GM23338 (cell line): ENCODE measurements at regions not wholly inside any gene's neighbourhood (a gene's known extent, or its start where the extent isn't known, plus 50 kb on each side); places are given as distances from the start of the nearest gene placed in this dataset.

ENCODE experiments used
- ATAC-seq: fragments of 200-7000 bp; cut with Tn5 transposase; 3 replicates; pipeline ENCODE4 v1.9.1; 2020
- DNase-seq: peaks from one replicate; pipeline ENCODE4 v3.0.0-alpha.2; 2015; ENCODE audit warnings: low spot score
- H2AFZ ChIP-seq: fragments of 200-600 bp; sonication (generic); 2 replicates; pipeline ENCODE4 v1.8.0; 2016; ENCODE audit warnings: antibody characterized with exemption, mild to moderate bottlenecking, moderate library complexity
- H3F3A ChIP-seq: fragments of 200-600 bp; sonication (generic); replicated peaks from 2 replicates; pipeline ENCODE4 v1.8.0; 2017; ENCODE audit warnings: antibody characterized with exemption, mixed run types, low read depth
- H3K27ac ChIP-seq: fragments of 200-600 bp; sonication (generic); 2 replicates; pipeline ENCODE4 v1.6.1; 2016; ENCODE audit warnings: low read depth
- H3K27me3 ChIP-seq: fragments of 200-600 bp; sonication (generic); 2 replicates; pipeline ENCODE4 v1.8.0; 2016; ENCODE audit warnings: mild to moderate bottlenecking, mixed run types, moderate library complexity; ENCODE audit not compliant: insufficient read depth
- H3K36me3 ChIP-seq: fragments of 200-600 bp; sonication (generic); 2 replicates; pipeline ENCODE4 v1.8.0; 2016; ENCODE audit warnings: mild to moderate bottlenecking; ENCODE audit not compliant: insufficient read depth
- H3K4me1 ChIP-seq: fragments of 200-600 bp; sonication (generic); 2 replicates; pipeline ENCODE4 v1.8.0; 2016; ENCODE audit warnings: mild to moderate bottlenecking, moderate library complexity; ENCODE audit not compliant: insufficient read depth
- H3K4me2 ChIP-seq: fragments of 200-600 bp; sonication (generic); 2 replicates; pipeline ENCODE4 v1.7.1; 2017; ENCODE audit warnings: mixed run types
- H3K4me3 ChIP-seq: fragments of 200-600 bp; sonication (generic); 2 replicates; pipeline ENCODE4 v1.6.1; 2016; ENCODE audit warnings: mixed run types
- H3K79me2 ChIP-seq: fragments of 200-600 bp; sonication (generic); replicated peaks from 2 replicates; pipeline ENCODE4 v1.8.0; 2017; ENCODE audit warnings: mild to moderate bottlenecking; ENCODE audit not compliant: insufficient read depth
- H3K9me2 ChIP-seq: fragments of 200-600 bp; sonication (generic); 2 replicates; pipeline ENCODE4 v1.8.0; 2017; ENCODE audit not compliant: insufficient read depth
- H4K20me1 ChIP-seq: fragments of 200-600 bp; sonication (generic); replicated peaks from 2 replicates; pipeline ENCODE4 v1.8.0; 2017; ENCODE audit warnings: mild to moderate bottlenecking; ENCODE audit not compliant: insufficient read depth
- H3K27ac Mint-ChIP-seq: 2 replicates; pipeline ENCODE4 v1.8.0; 2020; ENCODE audit warnings: inconsistent platforms, mild to moderate bottlenecking, moderate library complexity, mixed read lengths
- H3K27me3 Mint-ChIP-seq: 3 replicates; pipeline ENCODE4 v1.8.0; 2022; ENCODE audit warnings: low read depth, mild to moderate bottlenecking, moderate library complexity, mixed read lengths, inconsistent platforms; ENCODE audit not compliant: insufficient read depth, poor library complexity
- H3K36me3 Mint-ChIP-seq: 3 replicates; pipeline ENCODE4 v1.8.0; 2021; ENCODE audit warnings: low read depth, mild to moderate bottlenecking, inconsistent platforms, moderate library complexity, mixed read lengths
- H3K4me1 Mint-ChIP-seq: 3 replicates; pipeline ENCODE4 v1.8.0; 2020; ENCODE audit warnings: mild to moderate bottlenecking, inconsistent platforms, mixed read lengths
- H3K4me3 Mint-ChIP-seq: 3 replicates; pipeline ENCODE4 v1.8.0; 2021; ENCODE audit warnings: moderate library complexity, mild to moderate bottlenecking, inconsistent platforms, mixed read lengths
- H3K9me3 Mint-ChIP-seq: 3 replicates; pipeline ENCODE4 v1.8.0; 2020; ENCODE audit warnings: moderate library complexity, mild to moderate bottlenecking, inconsistent platforms, mixed read lengths
- CREB1 ChIP-seq: fragments of 250-450 bp; sonication (Bioruptor Pico); IDR thresholded peaks from 2 replicates; pipeline ENCODE4 v1.5.0; 2020; ENCODE audit warnings: low read depth, mild to moderate bottlenecking, moderate library complexity
- EZH2 ChIP-seq: fragments of 200-600 bp; sonication (generic); IDR thresholded peaks from one replicate; pipeline ENCODE4 v1.8.0; 2017; ENCODE audit warnings: antibody characterized with exemption, mild to moderate bottlenecking, low read depth; ENCODE audit not compliant: unreplicated experiment
- JUNB ChIP-seq: IDR thresholded peaks from one replicate; pipeline ENCODE4 v1.6.1; 2016; ENCODE audit warnings: antibody characterized with exemption; ENCODE audit not compliant: unreplicated experiment
- POLR2AphosphoS5 ChIP-seq: IDR thresholded peaks from 2 replicates; pipeline ENCODE4 v1.6.1; 2016; ENCODE audit warnings: antibody characterized with exemption, low read depth
- STAT1 ChIP-seq: IDR thresholded peaks from one replicate; pipeline ENCODE4 v1.6.1; 2016; ENCODE audit warnings: antibody characterized with exemption; ENCODE audit not compliant: unreplicated experiment
- ZNF114 ChIP-seq: fragments of 250-450 bp; sonication (Bioruptor Pico); IDR thresholded peaks from 2 replicates; pipeline ENCODE4 v1.5.0; 2020; ENCODE audit warnings: mild to moderate bottlenecking, moderate library complexity
- TF ChIP-seq, protein P1 (sequence below): fragments of 250-450 bp; sonication (Bioruptor Pico); IDR thresholded peaks from 2 replicates; pipeline ENCODE4 v1.5.0; 2020; ENCODE audit warnings: mild to moderate bottlenecking, moderate library complexity

DNA sequence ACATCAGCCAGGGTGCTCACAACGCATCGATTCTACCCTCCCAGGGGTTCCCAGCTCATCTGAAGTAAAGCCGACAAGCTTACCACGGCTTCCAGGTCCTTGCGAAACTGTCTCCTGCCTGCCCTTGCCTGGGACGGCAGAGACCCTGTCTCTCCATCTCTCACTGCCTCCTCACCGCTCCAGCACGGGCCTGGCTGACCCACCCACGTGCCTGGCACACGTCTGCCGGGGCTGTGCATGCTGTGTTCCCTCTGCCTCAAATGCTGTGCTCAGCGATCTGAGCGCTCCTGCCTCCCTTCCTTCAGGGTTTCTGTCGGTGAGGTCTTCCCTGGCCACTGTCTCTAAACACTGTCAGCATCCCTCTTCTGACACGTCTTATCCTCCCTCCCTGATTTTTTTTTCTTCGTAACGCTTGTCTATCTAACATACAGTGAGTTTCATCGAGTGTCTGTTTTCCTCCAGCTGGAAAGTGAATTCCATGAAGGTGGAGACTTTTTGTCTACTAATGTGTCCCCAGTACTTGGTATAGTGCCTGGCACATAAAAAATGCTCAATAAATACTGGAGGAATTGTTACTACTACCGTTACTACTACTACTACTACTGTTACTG is 208.4 kb downstream of the IRF8 start:
- H3K4me2 ChIP-seq = no peak overlapping the region
- no peak overlapping the region for H3K4me3 ChIP-seq
- 0 out of 2 replicates have a peak overlapping the region, but pooled peaks have one; percentile 7 for H2AFZ ChIP-seq
- no peaks in the 10 kb centered on the region for H3K27me3 Mint-ChIP-seq
- no peak for TF ChIP-seq ZNF114
- TF ChIP-seq, protein P1, sequence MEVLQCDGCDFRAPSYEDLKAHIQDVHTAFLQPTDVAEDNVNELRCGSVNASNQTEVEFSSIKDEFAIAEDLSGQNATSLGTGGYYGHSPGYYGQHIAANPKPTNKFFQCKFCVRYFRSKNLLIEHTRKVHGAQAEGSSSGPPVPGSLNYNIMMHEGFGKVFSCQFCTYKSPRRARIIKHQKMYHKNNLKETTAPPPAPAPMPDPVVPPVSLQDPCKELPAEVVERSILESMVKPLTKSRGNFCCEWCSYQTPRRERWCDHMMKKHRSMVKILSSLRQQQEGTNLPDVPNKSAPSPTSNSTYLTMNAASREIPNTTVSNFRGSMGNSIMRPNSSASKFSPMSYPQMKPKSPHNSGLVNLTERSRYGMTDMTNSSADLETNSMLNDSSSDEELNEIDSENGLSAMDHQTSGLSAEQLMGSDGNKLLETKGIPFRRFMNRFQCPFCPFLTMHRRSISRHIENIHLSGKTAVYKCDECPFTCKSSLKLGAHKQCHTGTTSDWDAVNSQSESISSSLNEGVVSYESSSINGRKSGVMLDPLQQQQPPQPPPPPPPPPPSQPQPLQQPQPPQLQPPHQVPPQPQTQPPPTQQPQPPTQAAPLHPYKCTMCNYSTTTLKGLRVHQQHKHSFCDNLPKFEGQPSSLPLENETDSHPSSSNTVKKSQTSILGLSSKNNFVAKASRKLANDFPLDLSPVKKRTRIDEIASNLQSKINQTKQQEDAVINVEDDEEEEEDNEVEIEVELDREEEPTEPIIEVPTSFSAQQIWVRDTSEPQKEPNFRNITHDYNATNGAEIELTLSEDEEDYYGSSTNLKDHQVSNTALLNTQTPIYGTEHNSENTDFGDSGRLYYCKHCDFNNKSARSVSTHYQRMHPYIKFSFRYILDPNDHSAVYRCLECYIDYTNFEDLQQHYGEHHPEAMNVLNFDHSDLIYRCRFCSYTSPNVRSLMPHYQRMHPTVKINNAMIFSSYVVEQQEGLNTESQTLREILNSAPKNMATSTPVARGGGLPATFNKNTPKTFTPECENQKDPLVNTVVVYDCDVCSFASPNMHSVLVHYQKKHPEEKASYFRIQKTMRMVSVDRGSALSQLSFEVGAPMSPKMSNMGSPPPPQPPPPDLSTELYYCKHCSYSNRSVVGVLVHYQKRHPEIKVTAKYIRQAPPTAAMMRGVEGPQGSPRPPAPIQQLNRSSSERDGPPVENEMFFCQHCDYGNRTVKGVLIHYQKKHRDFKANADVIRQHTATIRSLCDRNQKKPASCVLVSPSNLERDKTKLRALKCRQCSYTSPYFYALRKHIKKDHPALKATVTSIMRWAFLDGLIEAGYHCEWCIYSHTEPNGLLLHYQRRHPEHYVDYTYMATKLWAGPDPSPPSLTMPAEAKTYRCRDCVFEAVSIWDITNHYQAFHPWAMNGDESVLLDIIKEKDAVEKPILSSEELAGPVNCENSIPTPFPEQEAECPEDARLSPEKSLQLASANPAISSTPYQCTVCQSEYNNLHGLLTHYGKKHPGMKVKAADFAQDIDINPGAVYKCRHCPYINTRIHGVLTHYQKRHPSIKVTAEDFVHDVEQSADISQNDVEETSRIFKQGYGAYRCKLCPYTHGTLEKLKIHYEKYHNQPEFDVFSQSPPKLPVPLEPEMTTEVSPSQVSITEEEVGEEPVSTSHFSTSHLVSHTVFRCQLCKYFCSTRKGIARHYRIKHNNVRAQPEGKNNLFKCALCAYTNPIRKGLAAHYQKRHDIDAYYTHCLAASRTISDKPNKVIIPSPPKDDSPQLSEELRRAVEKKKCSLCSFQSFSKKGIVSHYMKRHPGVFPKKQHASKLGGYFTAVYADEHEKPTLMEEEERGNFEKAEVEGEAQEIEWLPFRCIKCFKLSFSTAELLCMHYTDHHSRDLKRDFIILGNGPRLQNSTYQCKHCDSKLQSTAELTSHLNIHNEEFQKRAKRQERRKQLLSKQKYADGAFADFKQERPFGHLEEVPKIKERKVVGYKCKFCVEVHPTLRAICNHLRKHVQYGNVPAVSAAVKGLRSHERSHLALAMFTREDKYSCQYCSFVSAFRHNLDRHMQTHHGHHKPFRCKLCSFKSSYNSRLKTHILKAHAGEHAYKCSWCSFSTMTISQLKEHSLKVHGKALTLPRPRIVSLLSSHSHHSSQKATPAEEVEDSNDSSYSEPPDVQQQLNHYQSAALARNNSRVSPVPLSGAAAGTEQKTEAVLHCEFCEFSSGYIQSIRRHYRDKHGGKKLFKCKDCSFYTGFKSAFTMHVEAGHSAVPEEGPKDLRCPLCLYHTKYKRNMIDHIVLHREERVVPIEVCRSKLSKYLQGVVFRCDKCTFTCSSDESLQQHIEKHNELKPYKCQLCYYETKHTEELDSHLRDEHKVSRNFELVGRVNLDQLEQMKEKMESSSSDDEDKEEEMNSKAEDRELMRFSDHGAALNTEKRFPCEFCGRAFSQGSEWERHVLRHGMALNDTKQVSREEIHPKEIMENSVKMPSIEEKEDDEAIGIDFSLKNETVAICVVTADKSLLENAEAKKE (CRISPR knock-in tag) = no peak
- H3K36me3 Mint-ChIP-seq = no peaks in the 10 kb centered on the region
- no peaks in the 10 kb centered on the region for H3K36me3 ChIP-seq
- H3K9me3 Mint-ChIP-seq = no peaks in the 10 kb centered on the region
- no peaks in the 10 kb centered on the region for H3K4me1 Mint-ChIP-seq
- no peak overlapping the region for H3K4me3 Mint-ChIP-seq
- H4K20me1 ChIP-seq = no peaks in the 10 kb centered on the region
- no peaks in the 10 kb centered on the region for H3K79me2 ChIP-seq
- H3K9me2 ChIP-seq = peaks cover 10% of the 10 kb centered on the region
- DNase-seq = no peak
- no peaks in the 10 kb centered on the region for H3K27me3 ChIP-seq
- H3F3A ChIP-seq = peaks cover 16% of the 10 kb centered on the region
- ATAC-seq = no peak
- H3K27ac Mint-ChIP-seq = no peak overlapping the region
- no peaks in the 10 kb centered on the region for H3K4me1 ChIP-seq
- no peak overlapping the region for H3K27ac ChIP-seq

DNA sequence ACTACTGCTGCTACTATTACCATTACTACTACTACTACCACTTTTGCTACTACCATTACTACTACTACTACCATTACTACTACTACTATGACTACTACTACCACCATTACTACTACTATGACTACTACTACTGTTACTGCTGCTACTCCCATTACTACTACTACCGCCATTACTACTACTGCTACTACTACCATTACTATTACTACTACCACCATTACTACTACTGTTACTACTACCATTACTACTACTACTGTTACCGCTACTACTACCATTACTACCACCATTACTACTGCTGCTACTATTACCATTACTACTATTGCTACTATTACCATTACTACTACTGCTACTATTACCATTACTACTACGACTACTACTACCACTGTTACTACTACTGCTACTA is 209.1 kb downstream of the IRF8 start:
- no peak for DNase-seq
- H3K27ac ChIP-seq = no peak overlapping the region
- no peak overlapping the region for H3K4me3 ChIP-seq
- ATAC-seq = no peak
- Mint-ChIP-seq H3K4me3 (no peak overlapping the region), H3K27ac (no peak overlapping the region), H3K9me3 (no peaks in the 10 kb centered on the region; the same call in 2 of the 3 replicates), H3K36me3 (no peaks in the 10 kb centered on the region), H3K4me1 (no peaks in the 10 kb centered on the region), H3K27me3 (no peaks in the 10 kb centered on the region)
- no peaks in the 10 kb centered on the region for H3K27me3 ChIP-seq
- H3K79me2 ChIP-seq = no peaks in the 10 kb centered on the region
- no peaks in the 10 kb centered on the region for H3K4me1 ChIP-seq
- peaks cover 16% of the 10 kb centered on the region for H3F3A ChIP-seq
- H3K9me2 ChIP-seq = peaks cover 10% of the 10 kb centered on the region
- H4K20me1 ChIP-seq = no peaks in the 10 kb centered on the region
- no peaks in the 10 kb centered on the region for H3K36me3 ChIP-seq
- no peak overlapping the region for H2AFZ ChIP-seq
- no peak overlapping the region for H3K4me2 ChIP-seq
- no peak for TF ChIP-seq JUNB
- no peak for TF ChIP-seq POLR2AphosphoS5
- TF ChIP-seq ZNF114 = no peak
- no peak for TF ChIP-seq STAT1
- no peak for TF ChIP-seq CREB1 (CRISPR knock-in tag)
- TF ChIP-seq EZH2 = no peak
